GM04504 (cell line): ENCODE measurements at regions not wholly inside any gene's neighbourhood (a gene's known extent, or its start where the extent isn't known, plus 50 kb on each side); places are given as distances from the start of the nearest gene placed in this dataset.
"Not testable (repeated sequence)": the region's sequence is repeated elsewhere in the genome, so short reads cannot be mapped to it uniquely, and the experiment has no call there.

Experiments
- DNase-seq: peaks from one replicate; pipeline ENCODE4 v3.0.0-alpha.2; 2012; ENCODE audit warnings: low read depth

- no peak for DNase-seq
These were observed 485.2 kb upstream of the BCHE start for GRCh38 chr3:166322391-166322790.

GRCh38 chr3:166307756-166308350 lies 470.6 kb upstream of the BCHE start:
- no peak for DNase-seq

GRCh38 chr3:166304584-166304983 lies 467.4 kb upstream of the BCHE start:
- no peak for DNase-seq

DNA sequence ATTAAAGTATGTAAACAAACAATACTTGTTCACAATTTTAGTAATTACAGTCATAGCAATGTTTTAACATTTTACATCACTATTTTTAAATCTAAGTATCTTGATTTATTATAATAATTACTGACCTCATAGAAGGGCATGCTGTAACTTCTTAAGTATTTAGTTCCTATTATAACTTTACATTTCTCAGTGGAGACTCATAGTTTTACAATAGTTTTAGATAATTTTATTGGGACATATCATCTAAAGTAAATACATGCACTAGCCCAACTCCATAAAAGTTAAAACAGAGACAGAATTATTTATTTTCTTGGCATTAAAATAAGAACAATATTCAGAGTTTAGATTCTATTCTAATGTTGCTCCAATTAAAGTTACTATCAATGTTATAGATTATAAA lies 466.5 kb upstream of the BCHE start:
- no peak for DNase-seq

- DNase-seq = no peak
These were observed 465.1 kb upstream of the BCHE start for GRCh38 chr3:166302331-166302730.

- no peak for DNase-seq
These were observed 459.1 kb upstream of the BCHE start for GRCh38 chr3:166296179-166296783.

DNA sequence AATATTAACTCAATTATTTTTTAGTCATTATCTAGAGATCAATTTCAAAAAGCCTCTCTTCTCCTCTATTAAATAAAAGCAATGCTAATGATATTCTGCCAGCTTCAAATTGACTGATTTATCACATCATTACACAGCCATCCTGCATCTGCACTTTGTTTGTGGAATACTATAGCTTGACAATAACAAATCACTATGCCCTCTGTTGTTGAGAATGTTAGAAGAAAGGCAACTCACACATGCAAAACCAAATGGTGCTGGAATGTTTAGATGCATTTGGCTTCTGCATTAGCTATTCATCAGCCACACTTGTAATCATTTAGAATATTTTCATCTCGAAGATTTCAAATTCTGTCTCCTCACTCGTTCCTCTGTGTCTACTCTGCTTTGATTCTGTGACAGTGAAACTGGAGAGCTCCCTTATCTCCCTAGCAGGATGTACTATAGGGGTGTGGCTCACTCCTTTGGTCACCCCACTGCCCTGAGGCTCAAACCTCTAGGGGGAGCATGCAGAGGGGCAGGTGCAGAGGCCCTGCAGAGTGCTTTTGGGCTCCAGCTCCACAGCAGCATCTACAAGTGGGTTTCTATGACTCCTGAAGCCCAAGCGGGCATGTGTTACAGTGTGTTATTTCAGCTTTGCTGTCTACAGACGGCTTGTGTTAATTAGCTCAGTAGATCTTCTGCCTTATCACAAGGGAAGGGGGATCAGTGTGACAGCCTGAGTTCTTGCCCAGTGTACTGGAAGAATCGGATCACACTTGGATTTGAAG lies 454.1 kb upstream of the BCHE start:
- DNase-seq = no peak

DNA sequence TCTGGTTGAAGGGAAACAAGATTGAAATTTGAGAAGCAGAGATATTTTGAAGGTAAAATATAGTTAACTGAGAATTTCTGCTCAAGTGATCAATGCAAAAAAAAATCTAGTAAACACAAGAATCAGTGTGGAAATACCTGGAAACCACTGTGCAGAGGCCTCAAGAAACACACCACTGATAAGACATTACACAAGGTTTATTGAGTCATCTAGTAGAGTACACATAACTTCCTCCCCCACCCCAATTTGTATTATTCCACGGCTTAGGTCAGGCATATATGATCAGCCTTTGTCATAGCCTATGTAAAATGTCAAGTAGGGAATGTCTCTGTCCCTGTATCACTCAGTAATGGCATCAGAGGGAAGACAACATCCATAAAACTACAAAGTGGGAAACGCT lies 447.8 kb upstream of the BCHE start:
- no peak for DNase-seq

DNA sequence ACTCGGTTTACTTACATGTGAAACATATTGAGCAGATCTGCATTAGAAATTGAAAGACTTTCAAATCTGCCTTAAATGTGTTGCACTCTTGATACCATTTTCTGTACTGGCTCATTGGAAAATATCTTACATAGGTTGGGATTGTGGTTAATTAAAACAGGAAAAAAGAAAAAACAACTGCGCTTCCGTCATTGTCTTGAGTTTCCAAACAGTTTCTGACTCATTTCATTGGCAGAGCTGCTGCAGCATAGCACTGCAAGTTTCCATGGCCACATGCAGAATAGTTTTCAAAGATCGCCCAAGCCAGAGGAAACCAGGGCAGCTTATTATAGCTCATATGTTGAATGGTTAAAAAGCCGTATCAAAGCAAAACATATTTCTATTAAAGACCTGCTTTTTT lies 446.6 kb upstream of the BCHE start:
- peak; percentile 13 for DNase-seq

DNA sequence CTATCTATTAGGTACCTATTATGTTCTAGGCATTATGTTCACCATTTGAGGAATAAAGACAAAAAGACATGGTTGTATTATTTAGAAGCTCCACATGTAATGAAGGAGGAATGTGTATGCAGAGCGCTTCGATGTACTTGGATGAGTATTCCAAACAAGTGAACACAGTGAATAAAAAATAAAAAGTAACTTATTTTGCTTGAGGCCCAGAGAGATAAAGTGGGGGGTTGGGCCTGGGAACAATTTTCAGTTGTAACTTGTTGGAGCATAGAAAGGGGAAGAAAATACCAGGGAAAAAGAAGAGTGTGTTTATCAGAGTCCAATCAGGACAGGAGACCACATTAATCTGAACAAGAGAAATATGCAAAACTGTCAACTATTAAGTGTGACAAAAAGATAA lies 445.7 kb upstream of the BCHE start:
- DNase-seq = no peak

DNA sequence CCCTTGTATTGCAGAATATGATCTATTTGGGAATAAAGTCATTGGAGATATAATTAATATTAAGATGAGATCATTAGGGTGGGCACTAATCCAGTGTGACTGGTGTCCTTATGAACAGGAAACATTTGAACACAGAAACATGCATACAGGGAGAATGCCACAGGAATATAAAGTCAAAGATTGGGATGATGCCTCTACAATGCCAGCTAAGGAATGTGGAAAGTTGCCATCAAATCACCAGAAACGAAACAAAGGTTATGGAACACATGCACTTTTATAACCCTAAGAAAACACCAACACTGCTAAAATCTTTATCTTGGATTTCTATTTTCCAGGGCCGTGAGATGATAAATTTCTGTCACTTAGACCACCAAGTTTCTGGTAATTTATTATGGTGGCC lies 442.4 kb upstream of the BCHE start:
- DNase-seq = no peak

- no peak for DNase-seq
These were observed 437.8 kb upstream of the BCHE start for GRCh38 chr3:166275024-166275390.

- no peak for DNase-seq
These were observed 437.3 kb upstream of the BCHE start for GRCh38 chr3:166274351-166275023.

GRCh38 chr3:166270429-166270828 lies 433.2 kb upstream of the BCHE start:
- DNase-seq = no peak

GRCh38 chr3:166265153-166265552 lies 427.9 kb upstream of the BCHE start:
- DNase-seq = no peak

DNA sequence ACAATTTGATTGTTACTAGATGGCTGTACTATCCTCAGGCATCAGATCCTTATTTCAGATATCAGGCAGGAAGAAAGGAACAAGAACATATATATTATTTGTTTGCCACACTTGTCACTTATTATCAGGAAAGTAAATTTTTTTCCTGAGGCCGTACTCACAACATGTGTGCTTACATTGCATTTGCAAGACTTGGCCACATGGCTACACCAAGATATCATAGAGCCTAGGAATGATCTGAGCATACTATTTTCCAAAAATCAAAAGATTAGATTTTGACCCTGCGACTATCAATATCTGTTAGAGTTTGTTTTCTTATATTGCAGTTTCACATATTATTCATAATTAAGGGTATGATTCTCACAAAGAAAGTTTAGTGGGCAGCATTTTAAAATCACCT lies 426.2 kb upstream of the BCHE start:
- no peak for DNase-seq

- not testable (repeated sequence) for DNase-seq
These were observed 421.1 kb upstream of the BCHE start for GRCh38 chr3:166258293-166258850.

DNA sequence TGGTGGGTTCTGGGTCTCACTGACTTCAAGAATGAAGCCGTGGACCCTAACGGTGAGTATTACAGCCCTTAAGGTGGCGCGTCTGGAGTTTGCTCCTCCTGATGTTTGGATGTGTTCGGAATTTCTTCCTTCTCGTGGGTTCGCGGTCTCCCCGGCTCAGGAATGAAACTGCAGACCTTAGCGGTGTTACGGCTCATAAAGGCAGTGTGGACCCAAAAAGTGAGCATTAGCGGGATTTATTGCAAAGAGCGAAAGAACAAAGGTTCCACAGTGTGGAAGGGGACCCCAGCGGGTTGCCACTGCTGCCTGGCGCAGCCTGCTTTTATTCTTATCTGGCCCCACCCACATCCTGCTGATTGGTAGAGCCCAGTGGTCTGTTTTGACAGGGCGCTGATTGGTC lies 420.5 kb upstream of the BCHE start:
- DNase-seq = no peak

GRCh38 chr3:166248784-166249183 lies 411.6 kb upstream of the BCHE start:
- no peak for DNase-seq

- DNase-seq = no peak
These were observed 406.3 kb upstream of the BCHE start for GRCh38 chr3:166243511-166243910.

GRCh38 chr3:166223120-166223519 lies 385.9 kb upstream of the BCHE start:
- DNase-seq = no peak

- no peak for DNase-seq
These were observed 374.2 kb upstream of the BCHE start for GRCh38 chr3:166211451-166211850.

- DNase-seq = no peak
These were observed 372.5 kb upstream of the BCHE start for GRCh38 chr3:166209701-166210100.
